ENCODE measurements at regions not wholly inside any gene's neighbourhood (a gene's known extent, or its start where the extent isn't known, plus 50 kb on each side); places are given as distances from the start of the nearest gene placed in this dataset.

GRCh38 chr16:14369734-14370598 lies 260.1 kb downstream of the PARN start:
- TF ChIP-seq POLR2A (IDR thresholded peaks at IDR 0.05) (no peak), CTCF (IDR thresholded peaks at IDR 0.05) (no peak)
